Stomach (tissue), 8 donors: ENCODE measurements at regions not wholly inside any gene's neighbourhood (a gene's known extent, or its start where the extent isn't known, plus 50 kb on each side); places are given as distances from the start of the nearest gene placed in this dataset.
A peak's percentile ranks its signal among the peaks of the same experiment; 100 is the strongest.

Experiments
- DNase-seq, 2 donors: peaks; one replicate each; pipeline versions ENCODE4 v3.0.0 to v3.0.0-alpha.2; 2013 to 2019
- H3K27ac ChIP-seq, 5 donors: fragments of 200-600 bp in 4 of 5; sonication (generic) in 4 of 5; one replicate each; pipeline ENCODE4 v1.5.1; 2013 to 2019; ENCODE audit warnings: mild to moderate bottlenecking in 1 of 5, moderate library complexity in 1 of 5
- H3K27me3 ChIP-seq, 3 donors: fragments of 200-600 bp; sonication (generic); one replicate each; pipeline ENCODE4 v1.5.1; 2017 to 2019; ENCODE audit warnings: mixed run types in 1 of 3
- H3K36me3 ChIP-seq, 4 donors: fragments of 200-600 bp; sonication (generic); 1 replicate in 3 of 4; 2 replicates in 1 of 4; pipeline ENCODE4 v1.5.1; 2016 to 2019
- H3K4me1 ChIP-seq, 4 donors: fragments of 200-600 bp; sonication (generic); one replicate each; pipeline ENCODE4 v1.5.1; 2016 to 2019
- H3K4me3 ChIP-seq, 4 donors: fragments of 200-600 bp; sonication (generic) in 3 of 4; one replicate each; pipeline ENCODE4 v1.5.1; 2016 to 2019; ENCODE audit warnings: mild to moderate bottlenecking in 1 of 4
- H3K9me3 ChIP-seq, 4 donors: fragments of 200-600 bp; sonication (generic); one replicate each; pipeline ENCODE4 v1.5.1; 2016 to 2019
- CTCF ChIP-seq, 7 experiments: fragments of 450-650 bp in 4 of 7; fragments of 200-600 bp in 3 of 7; sonication (generic) in 3 of 7; IDR thresholded peaks; one replicate each; pipeline ENCODE4 v1.5.1; 2016 to 2019; ENCODE audit warnings: antibody characterized with exemption in 7 of 7, control low read depth in 2 of 7, mild to moderate bottlenecking in 1 of 7
- EP300 ChIP-seq: sonication (generic); formaldehyde crosslinking; IDR thresholded peaks from one replicate; pipeline ENCODE4 v1.6.1; 2017; ENCODE audit warnings: antibody characterized with exemption
- POLR2A ChIP-seq, 4 donors: fragments of 450-650 bp; IDR thresholded peaks; one replicate each; pipeline ENCODE4 v1.6.1; 2016; ENCODE audit warnings: antibody characterized with exemption in 4 of 4, control low read depth in 2 of 4, mild to moderate bottlenecking in 1 of 4, moderate library complexity in 1 of 4
- POLR2AphosphoS5 ChIP-seq, 3 donors: sonication (generic); formaldehyde crosslinking; IDR thresholded peaks; one replicate each; pipeline ENCODE4 v1.6.1; 2016; ENCODE audit warnings: antibody characterized with exemption in 3 of 3
- WGBS, 5 donors: extraction: QIAGEN DNeasy Blood & Tissue Kit in 3 of 5; methylation state at CpG; one replicate each; pipeline versions ENCODE4 v1.1.5 to v1.1.7; 2013 to 2018; 5-methylcytosine and 5-hydroxymethylcytosine counted together
- intact Hi-C: fragments of 100-400 bp; cut with DNase I; formaldehyde crosslinking; loops from one replicate; pipeline ENCODE4 v1.15.1; 2023; ENCODE audit warnings: low total_unique reads
- donor health status: healthy with polysubstance abuse.
- donor health status: Bipolar disorder and iron deficiency.
- donor health status: healthy.

DNA sequence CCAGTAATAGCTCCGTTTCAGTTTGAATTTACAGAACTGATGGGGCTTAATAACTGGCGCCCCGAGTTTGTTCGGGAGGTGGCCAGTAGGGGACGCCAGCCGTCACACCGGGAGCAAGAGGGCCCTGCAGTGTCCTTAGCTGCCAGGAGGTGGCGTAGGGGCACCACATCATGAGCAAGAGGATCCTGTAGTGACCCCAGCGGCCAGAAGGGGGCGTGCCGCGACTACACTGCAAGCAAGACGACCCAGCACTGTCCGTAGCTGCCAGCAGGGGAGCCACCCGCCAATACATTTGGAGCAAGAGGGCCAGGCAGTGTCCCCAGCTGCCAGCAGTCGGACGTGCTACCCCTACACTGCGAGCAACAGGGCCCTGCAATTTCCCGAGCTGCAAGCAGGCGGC is 663.7 kb upstream of the B3GAT1 start:
- peaks cover 0 to 13% (median 0%) of the 10 kb centered on the region in 3 donors for H3K27me3 ChIP-seq
- WGBS, 5 donors = 55 to 79% (median 64%) methylated on average over 10 to 20 of the region's 20 CpGs
- intact Hi-C loops = no loop called here
- no peaks in the 10 kb centered on the region for H3K36me3 ChIP-seq
- no peak overlapping the region for H3K4me3 ChIP-seq
- peaks cover 0 to 4% (median 0%) of the 10 kb centered on the region in 4 donors for H3K9me3 ChIP-seq
- no peak for TF ChIP-seq POLR2A (IDR thresholded peaks at IDR 0.05)
- TF ChIP-seq CTCF (IDR thresholded peaks at IDR 0.05) = peak in 4 of 7 experiments; percentile 12 to 32 (median 30)
- no peak for TF ChIP-seq POLR2AphosphoS5 (IDR thresholded peaks at IDR 0.05)
- H3K27ac ChIP-seq = no peak overlapping the region
- H3K4me1 ChIP-seq = no peaks in the 10 kb centered on the region
- peak; percentile 60 to 69 for DNase-seq

DNA sequence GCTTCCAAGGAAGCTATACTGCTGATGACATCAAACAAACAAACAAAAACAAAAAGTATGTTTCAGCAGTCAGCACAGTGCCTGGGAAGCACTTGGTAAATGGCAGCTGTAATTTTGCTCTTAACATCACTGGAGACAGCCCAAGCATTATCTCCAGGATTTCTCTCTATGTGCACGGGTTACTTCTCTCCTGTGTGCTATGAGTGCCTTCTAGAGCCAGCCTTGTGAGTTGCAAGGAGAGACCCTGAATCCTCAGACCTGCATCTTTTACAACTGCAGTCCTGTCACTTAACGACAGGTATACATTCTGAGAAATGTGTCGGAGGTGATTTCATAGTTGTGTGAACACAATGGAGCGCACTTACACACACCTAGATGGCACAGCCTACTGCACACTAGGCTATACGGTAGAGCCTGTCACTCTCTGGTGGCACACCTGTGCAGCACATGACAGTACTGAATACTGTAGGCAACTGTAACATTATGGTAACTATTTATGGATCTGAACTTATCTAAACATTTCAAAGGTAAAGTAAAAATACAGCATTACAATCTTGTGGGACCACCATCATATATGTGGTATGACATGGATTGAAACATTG is 662.5 kb upstream of the B3GAT1 start:
- H3K27ac ChIP-seq = no peak overlapping the region
- H3K4me1 ChIP-seq = no peaks in the 10 kb centered on the region
- TF ChIP-seq CTCF (IDR thresholded peaks at IDR 0.05) (no peak), POLR2A (IDR thresholded peaks at IDR 0.05) (no peak), POLR2AphosphoS5 (IDR thresholded peaks at IDR 0.05) (no peak), EP300 (no peak)
- 78 to 86% (median 83%) methylated on average over 5 of the region's 5 CpGs for WGBS, 5 donors
- no peaks in the 10 kb centered on the region for H3K36me3 ChIP-seq
- peaks cover 0 to 4% (median 0%) of the 10 kb centered on the region in 4 donors for H3K9me3 ChIP-seq
- H3K4me3 ChIP-seq = no peak overlapping the region
- H3K27me3 ChIP-seq = peaks cover 0 to 18% (median 0%) of the 10 kb centered on the region in 3 donors
- intact Hi-C loops = no loop called here
- no peak for DNase-seq

DNA sequence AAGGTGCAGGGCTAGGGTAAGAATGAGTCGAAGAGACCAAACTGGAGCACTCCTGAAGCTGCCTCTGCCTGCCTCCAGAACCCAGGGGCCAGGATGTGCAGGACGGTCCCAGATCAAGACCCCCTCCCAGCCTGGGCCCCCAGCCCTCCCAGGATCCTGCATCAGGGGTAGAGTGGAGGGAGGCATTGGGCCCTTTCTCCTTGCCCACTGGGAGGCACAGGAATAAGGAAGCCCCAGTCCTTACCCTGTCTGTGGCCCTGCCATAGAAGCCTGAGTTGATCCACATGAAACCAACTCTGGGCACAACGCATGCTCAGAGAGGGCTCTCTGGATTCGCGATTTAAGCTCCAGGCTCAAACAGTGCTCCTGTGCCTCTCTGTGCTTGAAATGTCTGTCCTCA is 661.8 kb upstream of the B3GAT1 start:
- peaks cover 0 to 4% (median 0%) of the 10 kb centered on the region in 4 donors for H3K9me3 ChIP-seq
- H3K27ac ChIP-seq = no peak overlapping the region
- H3K4me1 ChIP-seq = no peaks in the 10 kb centered on the region
- no peaks in the 10 kb centered on the region for H3K36me3 ChIP-seq
- whole genome bisulfite sequencing, 5 donors = 85 to 93% (median 89%) methylated on average over 4 to 5 of the region's 5 CpGs
- H3K4me3 ChIP-seq = no peak overlapping the region
- peaks cover 0 to 23% (median 0%) of the 10 kb centered on the region in 3 donors for H3K27me3 ChIP-seq
- TF ChIP-seq EP300 (no peak), CTCF (IDR thresholded peaks at IDR 0.05) (no peak), POLR2AphosphoS5 (IDR thresholded peaks at IDR 0.05) (no peak), POLR2A (IDR thresholded peaks at IDR 0.05) (no peak)
- no peak for DNase-seq
- intact Hi-C loops = no loop called here

GRCh38 chr11:135073381-135073780 is 661.3 kb upstream of the B3GAT1 start:
- H3K27me3 ChIP-seq = peaks cover 0 to 26% (median 0%) of the 10 kb centered on the region in 3 donors

More at GRCh38 chr11:135073381-135073780, 661.3 kb upstream of the B3GAT1 start:
- intact Hi-C loops = no loop called here
- H3K4me3 ChIP-seq = no peak overlapping the region
- no peak overlapping the region for H3K27ac ChIP-seq
- H3K36me3 ChIP-seq = no peaks in the 10 kb centered on the region
- TF ChIP-seq CTCF (IDR thresholded peaks at IDR 0.05) = no peak
- TF ChIP-seq POLR2A (IDR thresholded peaks at IDR 0.05) = no peak
- TF ChIP-seq EP300 = no peak
- TF ChIP-seq POLR2AphosphoS5 (IDR thresholded peaks at IDR 0.05) = no peak
- H3K9me3 ChIP-seq = peaks cover 0 to 4% (median 0%) of the 10 kb centered on the region in 4 donors
- WGBS, 5 donors = 52 to 66% (median 57%) methylated on average over 7 of the region's 7 CpGs
- H3K4me1 ChIP-seq = no peaks in the 10 kb centered on the region
- no peak for DNase-seq
